Choroid plexus epithelial cell (primary cell): ENCODE measurements at regions not wholly inside any gene's neighbourhood (a gene's known extent, or its start where the extent isn't known, plus 50 kb on each side); places are given as distances from the start of the nearest gene placed in this dataset.

Experiments used
- DNase-seq: peaks from one replicate; pipeline ENCODE4 v3.0.0-alpha.2; 2010; ENCODE audit warnings: low read depth
- H3K4me3 ChIP-seq: 2 replicates; pipeline ENCODE4 v1.5.1; 2011; ENCODE audit warnings: low read depth, mild to moderate bottlenecking, control low read depth, low read length, moderate library complexity
- TF ChIP-seq, protein P1 (sequence below): conservative IDR thresholded peaks from 2 replicates; pipeline ENCODE4 v1.5.1; 2011; ENCODE audit warnings: low read depth, mild to moderate bottlenecking, control low read depth, inconsistent platforms, low read length, moderate library complexity

DNA sequence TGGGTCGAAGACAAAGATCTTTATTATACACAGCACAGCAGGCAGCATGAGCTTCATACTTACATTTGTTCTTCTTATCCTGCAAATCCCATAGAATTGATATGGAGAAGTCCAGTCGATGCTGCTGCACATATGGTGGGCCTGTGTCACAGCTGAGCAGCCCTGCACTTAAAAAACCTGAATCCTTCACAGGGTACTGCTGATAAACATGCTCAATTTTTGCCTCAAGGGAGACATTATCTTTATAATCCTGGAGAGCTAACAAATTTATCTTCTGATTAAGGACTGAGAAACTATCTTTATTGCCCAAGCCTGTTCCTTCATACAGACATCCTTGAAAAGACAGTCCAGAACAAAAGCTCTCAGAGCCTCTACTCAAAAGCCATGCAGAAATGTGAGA, 434.4 kb upstream of the FAM47C start:
- no peak for DNase-seq
- TF ChIP-seq, protein P1, sequence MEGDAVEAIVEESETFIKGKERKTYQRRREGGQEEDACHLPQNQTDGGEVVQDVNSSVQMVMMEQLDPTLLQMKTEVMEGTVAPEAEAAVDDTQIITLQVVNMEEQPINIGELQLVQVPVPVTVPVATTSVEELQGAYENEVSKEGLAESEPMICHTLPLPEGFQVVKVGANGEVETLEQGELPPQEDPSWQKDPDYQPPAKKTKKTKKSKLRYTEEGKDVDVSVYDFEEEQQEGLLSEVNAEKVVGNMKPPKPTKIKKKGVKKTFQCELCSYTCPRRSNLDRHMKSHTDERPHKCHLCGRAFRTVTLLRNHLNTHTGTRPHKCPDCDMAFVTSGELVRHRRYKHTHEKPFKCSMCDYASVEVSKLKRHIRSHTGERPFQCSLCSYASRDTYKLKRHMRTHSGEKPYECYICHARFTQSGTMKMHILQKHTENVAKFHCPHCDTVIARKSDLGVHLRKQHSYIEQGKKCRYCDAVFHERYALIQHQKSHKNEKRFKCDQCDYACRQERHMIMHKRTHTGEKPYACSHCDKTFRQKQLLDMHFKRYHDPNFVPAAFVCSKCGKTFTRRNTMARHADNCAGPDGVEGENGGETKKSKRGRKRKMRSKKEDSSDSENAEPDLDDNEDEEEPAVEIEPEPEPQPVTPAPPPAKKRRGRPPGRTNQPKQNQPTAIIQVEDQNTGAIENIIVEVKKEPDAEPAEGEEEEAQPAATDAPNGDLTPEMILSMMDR = no peak

DNA sequence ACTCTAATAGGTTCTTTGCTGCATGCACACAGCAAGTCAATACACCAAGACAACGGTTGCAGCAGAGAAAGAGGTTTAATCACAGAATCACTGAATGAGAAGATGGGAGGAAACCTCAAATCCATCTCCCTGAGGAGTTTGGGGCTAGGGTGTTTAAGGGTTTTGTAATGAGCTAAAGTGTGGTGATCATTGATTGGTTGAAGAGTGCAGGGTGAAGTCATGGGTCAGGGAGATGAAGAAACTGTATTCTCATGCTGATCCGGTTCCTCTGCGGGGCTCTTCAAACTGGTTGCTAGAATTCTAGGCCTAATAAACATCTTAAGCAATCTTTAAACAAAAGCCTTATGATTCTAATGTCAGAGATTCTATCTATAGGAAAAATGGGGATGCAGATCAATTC, 432.5 kb upstream of the FAM47C start:
- no peak for DNase-seq
- H3K4me3 ChIP-seq = no peak overlapping the region
- TF ChIP-seq, protein P1 = no peak

More for the DNA sequence above, 434.4 kb upstream of the FAM47C start:
- H3K4me3 ChIP-seq = no peak overlapping the region

DNA sequence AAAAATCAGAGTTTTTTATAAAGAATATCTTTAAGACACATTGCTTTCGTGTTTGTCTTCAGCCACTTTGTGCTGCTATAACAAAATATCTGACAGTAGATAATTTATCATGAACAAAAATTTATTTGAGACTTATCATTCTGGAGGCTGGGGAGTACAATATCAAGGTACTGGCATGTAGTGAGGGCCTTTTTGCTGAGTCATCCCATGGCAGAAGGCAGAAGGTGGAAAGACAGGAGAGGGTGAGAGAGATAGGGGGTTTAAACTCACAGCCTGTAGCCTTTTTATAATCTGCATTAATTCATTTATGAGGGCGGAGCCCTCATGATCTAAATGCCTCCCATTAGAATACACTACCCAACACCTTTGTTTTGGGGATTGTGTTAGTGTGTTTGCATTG, 431.2 kb upstream of the FAM47C start:
- no peak for DNase-seq
- no peak overlapping the region for H3K4me3 ChIP-seq
- TF ChIP-seq, protein P1 = no peak

DNA sequence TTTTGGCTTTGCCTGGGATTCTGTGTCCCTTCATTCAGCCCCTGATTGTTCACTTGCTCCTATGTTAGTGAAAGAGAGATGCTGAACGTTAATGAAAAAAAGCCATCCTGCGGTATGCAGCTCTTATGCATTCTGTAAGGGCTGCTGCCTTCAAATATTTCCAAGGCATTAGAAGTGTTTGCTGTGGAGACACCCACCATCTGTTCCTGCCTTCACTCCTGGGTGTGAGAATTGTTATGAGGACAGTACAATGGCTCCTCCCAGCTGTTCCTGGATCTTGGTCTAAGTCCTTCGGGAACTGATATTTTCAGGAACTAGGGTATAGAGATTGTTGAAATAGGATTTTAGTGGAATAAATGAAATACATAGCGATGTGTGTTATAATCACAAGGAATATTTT, 427.1 kb upstream of the FAM47C start:
- no peak for DNase-seq
- TF ChIP-seq, protein P1 = no peak
- no peak overlapping the region for H3K4me3 ChIP-seq

DNA sequence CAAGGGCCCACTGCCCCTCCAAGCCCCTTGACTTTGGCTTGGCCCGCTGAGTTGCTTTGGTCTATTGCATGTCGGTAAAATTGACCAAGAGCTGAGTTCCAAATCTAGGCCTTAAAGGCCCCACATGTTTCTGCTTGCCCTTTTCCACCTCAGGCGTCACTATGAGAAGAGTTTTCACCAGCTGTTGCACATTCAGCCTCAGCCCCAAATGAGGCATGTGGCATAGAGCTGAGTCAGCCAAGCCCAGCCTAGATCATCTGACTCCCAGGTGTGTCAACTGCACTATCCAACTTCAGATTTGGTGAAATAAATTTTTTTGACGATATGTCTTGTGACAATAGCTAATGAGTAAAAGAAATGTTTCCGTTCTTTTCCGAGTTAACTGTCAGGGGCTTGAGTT, 424.5 kb upstream of the FAM47C start:
- no peak overlapping the region for H3K4me3 ChIP-seq
- TF ChIP-seq, protein P1 = no peak
- no peak for DNase-seq

DNA sequence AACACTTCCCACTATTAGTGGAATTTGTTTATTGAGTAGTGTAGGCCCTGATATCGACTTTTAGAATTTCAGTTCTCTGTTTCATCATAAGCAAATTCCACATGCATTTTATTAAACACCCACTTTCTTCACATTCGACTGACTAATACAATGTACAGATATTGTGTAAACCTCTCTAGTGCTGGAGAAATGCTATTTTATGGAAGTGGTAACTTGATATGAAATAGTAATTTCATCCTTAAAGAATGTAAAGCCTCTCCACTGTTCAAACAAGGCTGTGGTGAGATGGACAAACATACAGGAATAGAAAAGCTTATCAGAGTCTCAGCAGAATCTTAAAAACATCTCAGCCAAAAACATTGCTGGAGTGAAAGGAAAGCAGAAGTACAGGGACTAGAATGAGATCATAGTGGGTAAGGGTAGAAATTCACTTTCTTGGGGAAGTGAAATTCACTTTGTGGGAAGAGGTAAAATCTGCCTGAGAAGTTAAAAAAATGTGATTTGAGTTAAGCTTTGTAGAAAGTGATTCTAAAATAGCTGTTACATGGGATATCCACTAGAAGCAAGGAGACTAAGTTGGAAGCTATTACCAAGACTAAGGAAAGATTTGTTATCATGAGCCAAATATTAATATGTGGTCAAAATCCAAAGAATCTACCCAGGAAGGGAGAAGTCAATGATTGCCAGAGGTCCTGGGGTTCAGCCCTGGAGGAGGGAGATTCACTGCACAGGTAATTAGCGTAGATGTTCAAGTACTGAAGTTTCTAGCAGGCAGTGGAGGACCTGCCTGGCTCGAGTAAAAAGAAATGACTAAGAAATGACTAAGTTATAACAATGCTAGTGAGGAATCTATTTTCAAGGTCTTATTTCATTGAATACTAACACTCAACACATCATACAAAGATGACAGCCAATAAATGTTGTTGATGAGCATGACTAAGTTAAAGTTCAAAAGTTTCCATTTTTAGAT, 398.3 kb upstream of the FAM47C start:
- no peak overlapping the region for H3K4me3 ChIP-seq
- DNase-seq = peak; percentile 42
- TF ChIP-seq, protein P1 = no peak

DNA sequence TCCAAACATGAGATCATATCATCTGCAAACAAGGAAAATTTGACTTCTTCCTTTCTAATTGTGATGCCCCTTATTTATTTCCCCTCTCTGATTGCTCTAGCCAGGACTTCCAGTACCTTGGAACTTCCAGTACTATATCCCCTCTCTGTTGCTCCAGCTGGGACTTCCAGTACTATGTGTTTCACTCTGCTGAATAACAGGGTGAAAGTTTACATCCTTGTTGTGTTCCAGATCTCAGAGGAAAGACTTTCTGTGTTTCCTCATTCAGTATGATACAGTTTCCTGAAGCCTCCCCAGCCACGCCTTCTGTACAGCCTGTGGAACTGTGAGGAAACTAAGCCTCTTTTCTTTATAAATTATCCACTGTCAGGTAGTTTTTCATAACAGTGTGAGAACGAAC, 381.3 kb upstream of the FAM47C start:
- DNase-seq = no peak
- no peak overlapping the region for H3K4me3 ChIP-seq
- TF ChIP-seq, protein P1 = no peak
